Left lung (tissue), 4 donors: ENCODE measurements at regions not wholly inside any gene's neighbourhood (a gene's known extent, or its start where the extent isn't known, plus 50 kb on each side); places are given as distances from the start of the nearest gene placed in this dataset.

ENCODE experiments used
- ATAC-seq: fragments of 200-7000 bp; cut with Tn5 transposase; one replicate; pipeline ENCODE4 v1.9.1; 2020; ENCODE audit warnings: moderate library complexity
- DNase-seq, 4 donors: peaks; one replicate each; pipeline ENCODE4 v3.0.0-alpha.2; 2013 to 2020
- H3K27ac ChIP-seq, 2 donors: fragments of 200-600 bp; sonication (generic) in 1 of 2; one replicate each; pipeline versions ENCODE4 v1.5.0 to v1.8.0; 2020 to 2021
- H3K27me3 ChIP-seq, 2 donors: fragments of 200-600 bp; sonication (generic) in 1 of 2; one replicate each; pipeline versions ENCODE4 v1.5.0 to v1.8.0; 2020 to 2021
- H3K36me3 ChIP-seq, 2 donors: fragments of 200-600 bp; sonication (generic) in 1 of 2; one replicate each; pipeline versions ENCODE4 v1.5.0 to v1.8.0; 2020 to 2021
- H3K4me1 ChIP-seq, 2 donors: fragments of 200-600 bp; one replicate each; pipeline ENCODE4 v1.8.0; 2021
- H3K4me3 ChIP-seq, 2 donors: fragments of 200-600 bp; sonication (generic) in 1 of 2; one replicate each; pipeline versions ENCODE4 v1.5.0 to v1.8.0; 2020 to 2021; ENCODE audit warnings: mild to moderate bottlenecking in 1 of 2
- H3K9me3 ChIP-seq, 2 donors: fragments of 200-600 bp; sonication (generic) in 1 of 2; one replicate each; pipeline versions ENCODE4 v1.5.0 to v1.8.0; 2020 to 2021
- intact Hi-C, 2 donors: fragments of 100-400 bp; cut with DNase I; formaldehyde crosslinking; loops; one replicate each; pipeline versions ENCODE4 v1.11.2 to v1.14.2; 2022
- TF ChIP-seq, protein P1 (sequence below), 2 donors: fragments of 200-600 bp; sonication (generic) in 1 of 2; IDR thresholded peaks; one replicate each; pipeline versions ENCODE4 v1.5.0 to v1.8.0; 2021; ENCODE audit warnings: antibody characterized with exemption in 2 of 2
- donor health status: DM: no; HTN: yes; CAD: no.
- donor health status: DM: no; HTN: no; CAD: no.

DNA sequence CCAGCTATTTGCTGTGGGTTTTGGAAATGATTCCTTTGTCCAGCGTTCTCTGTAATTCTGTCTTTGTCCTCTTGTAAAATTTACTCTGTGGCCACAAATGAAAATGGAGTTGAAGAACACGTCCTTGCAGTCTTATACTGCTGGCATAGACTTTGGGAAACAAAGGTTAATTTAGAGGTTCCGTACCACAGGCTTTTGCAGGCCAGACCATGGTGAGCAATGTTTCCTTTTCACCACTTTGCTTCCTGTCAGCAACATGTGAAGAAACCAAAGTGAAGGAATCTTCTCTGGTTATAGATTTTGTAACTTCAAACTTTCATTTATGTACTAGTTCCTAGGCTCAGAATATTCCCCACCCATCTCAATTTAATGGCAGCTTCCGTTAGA lies 488.5 kb downstream of the MDFIC start:
- TF ChIP-seq, protein P1, sequence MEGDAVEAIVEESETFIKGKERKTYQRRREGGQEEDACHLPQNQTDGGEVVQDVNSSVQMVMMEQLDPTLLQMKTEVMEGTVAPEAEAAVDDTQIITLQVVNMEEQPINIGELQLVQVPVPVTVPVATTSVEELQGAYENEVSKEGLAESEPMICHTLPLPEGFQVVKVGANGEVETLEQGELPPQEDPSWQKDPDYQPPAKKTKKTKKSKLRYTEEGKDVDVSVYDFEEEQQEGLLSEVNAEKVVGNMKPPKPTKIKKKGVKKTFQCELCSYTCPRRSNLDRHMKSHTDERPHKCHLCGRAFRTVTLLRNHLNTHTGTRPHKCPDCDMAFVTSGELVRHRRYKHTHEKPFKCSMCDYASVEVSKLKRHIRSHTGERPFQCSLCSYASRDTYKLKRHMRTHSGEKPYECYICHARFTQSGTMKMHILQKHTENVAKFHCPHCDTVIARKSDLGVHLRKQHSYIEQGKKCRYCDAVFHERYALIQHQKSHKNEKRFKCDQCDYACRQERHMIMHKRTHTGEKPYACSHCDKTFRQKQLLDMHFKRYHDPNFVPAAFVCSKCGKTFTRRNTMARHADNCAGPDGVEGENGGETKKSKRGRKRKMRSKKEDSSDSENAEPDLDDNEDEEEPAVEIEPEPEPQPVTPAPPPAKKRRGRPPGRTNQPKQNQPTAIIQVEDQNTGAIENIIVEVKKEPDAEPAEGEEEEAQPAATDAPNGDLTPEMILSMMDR (IDR thresholded peaks at IDR 0.05) = no peak
- H3K4me3 ChIP-seq = no peak overlapping the region
- H3K27me3 ChIP-seq = no peaks in the 10 kb centered on the region
- DNase-seq (no peak), ATAC-seq (no peak)
- intact Hi-C loops = no loop called here
- H3K4me1 ChIP-seq = peaks cover 0 to 5% of the 10 kb centered on the region in 2 donors
- H3K27ac ChIP-seq = peak overlapping the region in 1 of 2 donors; percentile 57
- H3K9me3 ChIP-seq = no peaks in the 10 kb centered on the region
- no peaks in the 10 kb centered on the region for H3K36me3 ChIP-seq

DNA sequence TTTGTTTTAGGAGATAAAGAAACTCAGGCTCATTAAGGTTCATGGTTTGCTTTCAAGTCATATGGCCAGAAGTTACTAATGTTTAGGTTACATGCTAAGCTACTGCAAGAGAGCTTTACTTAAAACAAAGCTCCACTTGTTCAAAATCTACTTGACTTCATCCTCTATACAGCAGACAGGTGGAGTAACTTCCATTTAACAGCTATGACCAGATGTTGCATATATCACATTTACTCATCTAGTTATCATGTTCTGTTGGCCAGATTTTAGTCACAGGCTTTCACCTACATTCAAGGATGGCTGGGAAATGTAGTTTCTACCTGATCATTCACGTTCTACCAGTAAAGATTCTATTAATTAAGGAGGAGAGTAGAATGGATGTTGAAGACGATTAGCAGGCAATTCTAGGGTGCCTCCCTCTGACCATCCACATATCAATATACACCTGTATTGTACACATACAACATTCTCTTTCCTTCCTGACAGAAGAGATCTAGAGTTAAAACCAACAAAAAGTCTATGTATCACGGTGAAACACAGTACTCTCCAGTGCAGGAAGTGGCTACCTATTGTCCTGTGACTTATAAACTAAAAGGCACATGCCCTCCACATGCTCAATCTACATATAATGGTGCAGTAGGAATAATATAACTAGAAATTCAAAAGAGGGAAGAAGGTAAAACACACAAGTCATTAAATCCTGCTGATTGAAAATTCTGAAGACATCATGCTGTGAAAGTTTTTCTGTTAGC lies 488.0 kb downstream of the MDFIC start:
- Histone ChIP-seq H3K36me3 (no peaks in the 10 kb centered on the region), H3K27me3 (no peaks in the 10 kb centered on the region), H3K4me3 (no peak overlapping the region), H3K4me1 (peaks cover 0 to 5% of the 10 kb centered on the region in 2 donors), H3K27ac (peak overlapping the region in 1 of 2 donors; percentile 57), H3K9me3 (no peaks in the 10 kb centered on the region)
- DNase-seq (no peak), ATAC-seq (no peak)
- TF ChIP-seq, protein P1 (IDR thresholded peaks at IDR 0.05) = no peak
- intact Hi-C loops = no loop called here

DNA sequence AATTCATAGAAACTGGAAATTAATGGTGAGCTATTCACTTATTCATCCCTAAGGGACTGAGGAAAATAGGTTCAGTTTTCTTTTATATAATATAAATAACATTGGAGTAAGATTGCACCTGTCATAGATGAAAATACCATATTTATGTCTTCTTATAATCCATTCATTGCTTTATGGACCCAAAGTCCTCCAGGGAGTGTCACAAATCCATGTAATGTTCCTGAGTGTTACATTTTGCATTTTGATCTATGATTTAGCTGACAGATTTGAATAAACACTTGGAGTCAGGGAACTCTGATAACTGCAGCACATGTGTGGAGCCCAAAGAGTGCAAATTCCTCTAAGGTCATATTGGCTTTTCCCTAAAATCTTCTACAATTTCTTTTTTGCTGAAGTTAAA lies 484.3 kb downstream of the MDFIC start:
- no peak for ATAC-seq
- intact Hi-C loops = no loop called here
- H3K27ac ChIP-seq = no peak overlapping the region
- no peak for DNase-seq
- H3K4me1 ChIP-seq = peaks cover 0 to 2% of the 10 kb centered on the region in 2 donors
- H3K4me3 ChIP-seq = no peak overlapping the region
- TF ChIP-seq, protein P1 (IDR thresholded peaks at IDR 0.05) = no peak
- H3K27me3 ChIP-seq = no peaks in the 10 kb centered on the region
- no peaks in the 10 kb centered on the region for H3K9me3 ChIP-seq
- no peaks in the 10 kb centered on the region for H3K36me3 ChIP-seq

DNA sequence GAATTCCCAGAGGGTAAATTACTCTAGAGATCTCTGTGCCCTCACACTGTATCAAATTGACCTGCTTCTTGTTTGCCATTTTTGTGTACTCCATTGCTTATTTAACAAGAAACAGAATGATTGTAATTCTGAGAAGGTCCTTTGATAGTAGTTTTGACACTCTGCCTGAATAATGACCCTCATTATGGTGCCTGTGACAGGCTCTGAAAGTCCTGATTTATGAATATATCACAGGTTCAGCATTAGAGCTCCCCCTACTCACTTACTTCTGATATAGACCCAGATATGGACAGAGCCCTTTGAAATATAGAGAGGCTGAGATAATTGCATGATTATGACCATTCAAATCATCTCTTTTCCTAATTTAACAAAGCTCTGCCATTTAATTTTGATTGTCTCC lies 465.2 kb downstream of the MDFIC start:
- Histone ChIP-seq H3K36me3 (no peaks in the 10 kb centered on the region), H3K4me3 (no peak overlapping the region), H3K9me3 (no peaks in the 10 kb centered on the region), H3K27me3 (no peaks in the 10 kb centered on the region), H3K4me1 (no peaks in the 10 kb centered on the region), H3K27ac (no peak overlapping the region)
- intact Hi-C loops = no loop called here
- DNase-seq = no peak
- ATAC-seq = no peak
- TF ChIP-seq, protein P1 (IDR thresholded peaks at IDR 0.05) = no peak

DNA sequence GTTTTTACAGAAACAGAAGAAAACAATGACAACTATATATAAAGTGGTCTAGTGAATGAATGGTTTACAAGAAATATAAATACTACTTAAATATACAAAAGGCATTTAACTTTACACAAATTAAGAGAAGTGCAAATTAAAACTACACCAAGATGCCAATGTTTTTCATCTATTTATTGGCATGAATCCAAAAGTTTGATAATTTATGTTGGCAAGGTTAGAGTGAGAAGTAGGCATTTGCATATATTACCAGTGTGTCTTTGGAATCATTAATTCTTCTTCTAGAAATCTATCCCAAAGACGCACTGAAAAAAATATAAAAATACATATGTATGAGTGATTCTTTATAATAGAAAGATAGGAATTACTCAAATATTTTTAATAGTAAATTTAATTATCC lies 457.4 kb downstream of the MDFIC start:
- Histone ChIP-seq H3K27me3 (no peaks in the 10 kb centered on the region), H3K4me3 (no peak overlapping the region), H3K36me3 (no peaks in the 10 kb centered on the region), H3K27ac (no peak overlapping the region), H3K9me3 (no peaks in the 10 kb centered on the region), H3K4me1 (no peaks in the 10 kb centered on the region)
- intact Hi-C loops = no loop called here
- TF ChIP-seq, protein P1 (IDR thresholded peaks at IDR 0.05) = no peak
- ATAC-seq = no peak
- no peak for DNase-seq
